Loucy (cell line): ENCODE measurements at regions not wholly inside any gene's neighbourhood (a gene's known extent, or its start where the extent isn't known, plus 50 kb on each side); places are given as distances from the start of the nearest gene placed in this dataset.

Source experiments
- H2AFZ ChIP-seq: fragments of 200-600 bp; sonication (generic); 2 replicates; pipeline ENCODE4 v1.6.0; 2016; ENCODE audit warnings: antibody characterized with exemption, mild to moderate bottlenecking, low read length, moderate library complexity
- H3F3A ChIP-seq: fragments of 200-600 bp; 2 replicates; pipeline ENCODE4 v1.6.0; 2016; ENCODE audit warnings: antibody characterized with exemption, low read depth, mild to moderate bottlenecking
- H3K27me3 ChIP-seq: fragments of 200-600 bp; sonication (generic); 2 replicates; pipeline ENCODE4 v1.6.1; 2014; ENCODE audit warnings: low read length, mild to moderate bottlenecking; ENCODE audit not compliant: insufficient read depth, poor library complexity, severe bottlenecking
- H3K36me3 ChIP-seq: fragments of 200-600 bp; sonication (generic); 2 replicates; pipeline ENCODE4 v1.6.1; 2016; ENCODE audit warnings: low read length; ENCODE audit not compliant: insufficient read depth
- H3K4me1 ChIP-seq: fragments of 200-600 bp; sonication (generic); 2 replicates; pipeline ENCODE4 v1.5.1; 2014; ENCODE audit warnings: low read length, mild to moderate bottlenecking; ENCODE audit not compliant: insufficient read depth, poor library complexity, severe bottlenecking
- H3K4me2 ChIP-seq: fragments of 200-600 bp; sonication (generic); 2 replicates; pipeline ENCODE4 v1.6.0; 2014; ENCODE audit warnings: antibody characterized with exemption, low read length, low read depth, mild to moderate bottlenecking; ENCODE audit not compliant: poor library complexity, severe bottlenecking
- H3K4me3 ChIP-seq: fragments of 200-600 bp; sonication (generic); 2 replicates; pipeline ENCODE4 v1.5.1; 2014; ENCODE audit warnings: low read length, mild to moderate bottlenecking, mixed read lengths; ENCODE audit not compliant: poor library complexity, severe bottlenecking
- H3K79me2 ChIP-seq: fragments of 200-600 bp; sonication (generic); 2 replicates; pipeline ENCODE4 v1.6.1; 2014; ENCODE audit warnings: low read length; ENCODE audit not compliant: insufficient read depth
- H3K9ac ChIP-seq: fragments of 200-600 bp; sonication (generic); 2 replicates; pipeline ENCODE4 v1.6.0; 2014; ENCODE audit warnings: mild to moderate bottlenecking, low read depth, low read length, moderate library complexity; ENCODE audit not compliant: poor library complexity, severe bottlenecking
- H3K9me2 ChIP-seq: fragments of 200-600 bp; sonication (generic); replicated peaks from 2 replicates; pipeline ENCODE4 v1.6.1; 2016; ENCODE audit warnings: low read depth, low read length, mixed read lengths
- H3K9me3 ChIP-seq: fragments of 200-600 bp; sonication (generic); 2 replicates; pipeline ENCODE4 v1.6.1; 2014; ENCODE audit warnings: mild to moderate bottlenecking, antibody characterized with exemption, low read length, low read depth; ENCODE audit not compliant: insufficient read depth
- H4K20me1 ChIP-seq: fragments of 200-600 bp; sonication (generic); 2 replicates; pipeline ENCODE4 v1.6.0; 2014; ENCODE audit warnings: antibody characterized with exemption, low read length, mild to moderate bottlenecking; ENCODE audit not compliant: insufficient read depth, poor library complexity, severe bottlenecking
- CTCF ChIP-seq: fragments of 200-600 bp; sonication (generic); conservative IDR thresholded peaks from 2 replicates; pipeline ENCODE4 v1.5.1; 2014; ENCODE audit warnings: mild to moderate bottlenecking, antibody characterized with exemption, low read length
- EZH2phosphoT487 ChIP-seq: fragments of 200-600 bp; IDR thresholded peaks from 2 replicates; pipeline ENCODE4 v1.6.1; 2018; ENCODE audit warnings: antibody characterized with exemption, mild to moderate bottlenecking, moderate library complexity, borderline replicate concordance

GRCh38 chrX:36575670-36576069 lies 432.5 kb upstream of the FAM47C start:
- H3K27me3 ChIP-seq: no peaks in the 10 kb centered on the region
- H3K4me1 ChIP-seq: no peaks in the 10 kb centered on the region
- TF ChIP-seq EZH2phosphoT487 (no peak), CTCF (no peak)
- H2AFZ ChIP-seq: no peak overlapping the region
- no peaks in the 10 kb centered on the region for H3F3A ChIP-seq
- no peaks in the 10 kb centered on the region for H3K9me3 ChIP-seq
- H3K79me2 ChIP-seq: no peaks in the 10 kb centered on the region
- H3K4me3 ChIP-seq: no peak overlapping the region
- H3K9ac ChIP-seq: no peak overlapping the region
- no peaks in the 10 kb centered on the region for H3K9me2 ChIP-seq
- H4K20me1 ChIP-seq: no peaks in the 10 kb centered on the region
- no peaks in the 10 kb centered on the region for H3K36me3 ChIP-seq
- no peak overlapping the region for H3K4me2 ChIP-seq

GRCh38 chrX:36577006-36577405 lies 431.2 kb upstream of the FAM47C start:
- Histone ChIP-seq H3K36me3 (no peaks in the 10 kb centered on the region), H3K9me3 (no peaks in the 10 kb centered on the region), H3K4me3 (no peak overlapping the region), H4K20me1 (no peaks in the 10 kb centered on the region), H3K4me1 (no peaks in the 10 kb centered on the region), H3F3A (no peaks in the 10 kb centered on the region), H3K9me2 (no peaks in the 10 kb centered on the region), H3K27me3 (no peaks in the 10 kb centered on the region), H3K4me2 (no peak overlapping the region), H2AFZ (no peak overlapping the region), H3K9ac (no peak overlapping the region), H3K79me2 (no peaks in the 10 kb centered on the region)
- TF ChIP-seq CTCF: no peak
- TF ChIP-seq EZH2phosphoT487: no peak

- no peaks in the 10 kb centered on the region for H3K27me3 ChIP-seq
- H3F3A ChIP-seq: no peaks in the 10 kb centered on the region
- no peak overlapping the region for H3K4me2 ChIP-seq
- H3K4me3 ChIP-seq: no peak overlapping the region
- no peaks in the 10 kb centered on the region for H3K9me2 ChIP-seq
- H3K9ac ChIP-seq: no peak overlapping the region
- TF ChIP-seq CTCF (no peak), EZH2phosphoT487 (no peak)
- no peaks in the 10 kb centered on the region for H3K36me3 ChIP-seq
- no peaks in the 10 kb centered on the region for H3K79me2 ChIP-seq
- no peak overlapping the region for H2AFZ ChIP-seq
- H3K4me1 ChIP-seq: no peaks in the 10 kb centered on the region
- H3K9me3 ChIP-seq: no peaks in the 10 kb centered on the region
- no peaks in the 10 kb centered on the region for H4K20me1 ChIP-seq
These were observed 427.1 kb upstream of the FAM47C start for GRCh38 chrX:36581030-36581429.
